Sigmoid colon (tissue), 3 donors: ENCODE measurements at regions not wholly inside any gene's neighbourhood (a gene's known extent, or its start where the extent isn't known, plus 50 kb on each side); places are given as distances from the start of the nearest gene placed in this dataset.

Experiments used
- CTCF ChIP-seq, 4 experiments: fragments of 450-650 bp in 3 of 4; fragments of 200-600 bp in 1 of 4; IDR thresholded peaks; one replicate each; pipeline ENCODE4 v1.5.1; 2016 to 2019; ENCODE audit warnings: antibody characterized with exemption in 4 of 4, mild to moderate bottlenecking in 3 of 4, moderate library complexity in 2 of 4
- POLR2A ChIP-seq, 2 donors: fragments of 450-650 bp; IDR thresholded peaks; one replicate each; pipeline ENCODE4 v1.6.1; 2016; ENCODE audit warnings: antibody characterized with exemption in 2 of 2, mild to moderate bottlenecking in 2 of 2, moderate library complexity in 2 of 2

GRCh38 chr13:78364711-78365110, 238.6 kb downstream of the POU4F1 start:
- TF ChIP-seq CTCF (IDR thresholded peaks at IDR 0.05) (no peak), POLR2A (IDR thresholded peaks at IDR 0.05) (no peak)
